B cell (primary cell): ENCODE measurements at regions not wholly inside any gene's neighbourhood (a gene's known extent, or its start where the extent isn't known, plus 50 kb on each side); places are given as distances from the start of the nearest gene placed in this dataset.

Source experiments
- ATAC-seq: fragments of 200-7000 bp; cut with Tn5 transposase; one replicate; pipeline ENCODE4 v1.10.0; 2021; ENCODE audit warnings: low read depth, mild to moderate bottlenecking, moderate number of reproducible peaks, moderate library complexity
- CTCF ChIA-PET: fragments of 350-600 bp; sonication (Branson Sonifier 250); formaldehyde crosslinking; loops from one replicate; lab custom pipeline; 2021; ENCODE audit warnings: antibody characterized with exemption, inconsistent platforms; lab: Charles Lee
- POLR2A ChIA-PET: fragments of 350-600 bp; sonication (Branson Sonifier 250); formaldehyde crosslinking; loops from one replicate; lab custom pipeline; 2021; ENCODE audit warnings: antibody characterized with exemption; lab: Charles Lee
- DNase-seq: peaks from one replicate; pipeline ENCODE4 v3.0.0; 2013
- H2AFZ ChIP-seq: 2 replicates; pipeline ENCODE4 v1.6.1; 2012; ENCODE audit warnings: mild to moderate bottlenecking, low read depth, low read length; ENCODE audit not compliant: insufficient read depth, poor library complexity, severe bottlenecking
- H3K27ac ChIP-seq, 2 donors: 1 replicate in 1 of 2; 2 replicates in 1 of 2; pipeline ENCODE4 v1.5.1; 2012 to 2013; ENCODE audit warnings: low read length in 2 of 2, mild to moderate bottlenecking in 2 of 2, moderate library complexity in 1 of 2
- H3K27me3 ChIP-seq, 4 experiments: fragments of 200-600 bp in 1 of 4; sonication (generic) in 1 of 4; replicated peaks in 1 of 4; 1 replicate in 2 of 4; 2 replicates in 2 of 4; pipeline versions ENCODE4 v1.6.1 to v1.7.0; 2013 to 2016; ENCODE audit warnings: low read length in 3 of 4, mild to moderate bottlenecking in 2 of 4, mixed read lengths in 1 of 4, moderate library complexity in 1 of 4; ENCODE audit not compliant: insufficient read depth in 4 of 4, control insufficient read depth in 3 of 4; ENCODE audit errors: control extremely low read depth in 1 of 4
- H3K36me3 ChIP-seq, 2 experiments: replicated peaks in 1 of 2; 1 replicate in 1 of 2; 2 replicates in 1 of 2; pipeline versions ENCODE4 v1.6.1 to v1.7.1; 2013; ENCODE audit warnings: low read length in 1 of 2; ENCODE audit not compliant: insufficient read depth in 2 of 2, control insufficient read depth in 1 of 2; ENCODE audit errors: control extremely low read depth in 1 of 2, extremely low read depth in 1 of 2
- H3K4me1 ChIP-seq, 2 donors: fragments of 200-600 bp in 1 of 2; sonication (generic) in 1 of 2; 1 replicate in 1 of 2; 2 replicates in 1 of 2; pipeline versions ENCODE4 v1.5.1 to v1.6.1; 2013 to 2017; ENCODE audit warnings: low read length in 2 of 2; ENCODE audit not compliant: control insufficient read depth in 2 of 2, insufficient read depth in 2 of 2
- H3K4me2 ChIP-seq: replicated peaks from 2 replicates; pipeline ENCODE3; 2012; ENCODE audit warnings: mild to moderate bottlenecking, low read depth, low read length; ENCODE audit not compliant: poor library complexity, severe bottlenecking
- H3K4me3 ChIP-seq, 5 experiments: fragments of 200-600 bp in 1 of 5; sonication (generic) in 1 of 5; 1 replicate in 3 of 5; 2 replicates in 2 of 5; pipeline versions ENCODE4 v1.5.1 to v1.7.0; 2011 to 2016; ENCODE audit warnings: low read length in 4 of 5, mild to moderate bottlenecking in 4 of 5, low read depth in 2 of 5, control low read depth in 1 of 5, moderate library complexity in 1 of 5; ENCODE audit not compliant: insufficient read depth in 1 of 5; ENCODE audit errors: control extremely low read depth in 1 of 5, extremely low read depth in 1 of 5
- H3K79me2 ChIP-seq: fragments of 200-600 bp; sonication (generic); one replicate; pipeline ENCODE4 v1.6.0; 2016; ENCODE audit warnings: low read length; ENCODE audit not compliant: control insufficient read depth, insufficient read depth
- H3K9ac ChIP-seq: fragments of 200-600 bp; sonication (generic); 2 replicates; pipeline ENCODE4 v1.6.1; 2017; ENCODE audit warnings: mild to moderate bottlenecking, low read length, moderate library complexity
- H3K9me3 ChIP-seq, 3 donors: one replicate each; pipeline versions ENCODE4 v1.6.1 to v1.7.1; 2013; ENCODE audit warnings: low read length in 2 of 3; ENCODE audit not compliant: control insufficient read depth in 2 of 3, insufficient read depth in 1 of 3; ENCODE audit errors: control extremely low read depth in 1 of 3
- H4K20me1 ChIP-seq: 2 replicates; pipeline ENCODE4 v1.6.0; 2012; ENCODE audit warnings: mild to moderate bottlenecking, low read length; ENCODE audit not compliant: insufficient read depth, control insufficient read depth, poor library complexity, severe bottlenecking
- H3K27ac Mint-ChIP-seq: one replicate; pipeline ENCODE4 v1.8.0; 2021; ENCODE audit warnings: mixed read lengths
- H3K27me3 Mint-ChIP-seq: one replicate; pipeline ENCODE4 v1.8.0; 2021; ENCODE audit warnings: mixed read lengths
- H3K4me1 Mint-ChIP-seq: one replicate; pipeline ENCODE4 v1.8.0; 2021; ENCODE audit warnings: mixed read lengths
- H3K4me3 Mint-ChIP-seq: one replicate; pipeline ENCODE4 v1.8.0; 2021; ENCODE audit warnings: mixed read lengths
- H3K9me3 Mint-ChIP-seq: one replicate; pipeline ENCODE4 v1.8.0; 2022; ENCODE audit warnings: mixed read lengths; ENCODE audit not compliant: insufficient read depth
- CTCF ChIP-seq: fragments of 200-600 bp; IDR thresholded peaks from one replicate; pipeline ENCODE4 v1.8.0; 2022; ENCODE audit warnings: antibody characterized with exemption, mild to moderate bottlenecking
- EZH2 ChIP-seq: IDR thresholded peaks from 2 replicates; pipeline ENCODE4 v1.6.1; 2012; ENCODE audit warnings: borderline replicate concordance, low read depth, mild to moderate bottlenecking, moderate library complexity, low read length; ENCODE audit not compliant: insufficient read depth, poor library complexity, severe bottlenecking
- WGBS: methylation state at CpG from one replicate; pipeline ENCODE4 v1.1.5; 2013; ENCODE audit warnings: missing lambda C conversion rate; ENCODE audit not compliant: insufficient coverage; 5-methylcytosine and 5-hydroxymethylcytosine counted together
- intact Hi-C: fragments of 100-400 bp; cut with micrococcal nuclease; formaldehyde crosslinking; loops from one replicate; pipeline ENCODE4 v1.10.0; 2022

GRCh38 chr18:41265047-41265446 is 690.0 kb upstream of the PIK3C3 start:
- Histone ChIP-seq H3K79me2 (no peaks in the 10 kb centered on the region), H3K4me2 (no peak overlapping the region), H4K20me1 (no peaks in the 10 kb centered on the region), H3K9ac (no peak overlapping the region), H3K4me1 (no peaks in the 10 kb centered on the region), H3K27me3 (no peaks in the 10 kb centered on the region), H3K9me3 (peaks cover 0 to 3% (median 0%) of the 10 kb centered on the region in 3 donors), H3K4me3 (no peak overlapping the region), H2AFZ (no peak overlapping the region), H3K27ac (no peak overlapping the region), H3K36me3 (no peaks in the 10 kb centered on the region)
- WGBS = 65% methylated on average over 2 of the region's 2 CpGs
- ChIA-PET CTCF (no interaction called here), POLR2A (no interaction called here)
- no peak overlapping the region for H3K4me3 Mint-ChIP-seq
- TF ChIP-seq CTCF = no peak
- no peak for TF ChIP-seq EZH2
- intact Hi-C loops = no loop called here
- no peaks in the 10 kb centered on the region for H3K27me3 Mint-ChIP-seq
- no peak for DNase-seq
- ATAC-seq = no peak
- no peak overlapping the region for H3K27ac Mint-ChIP-seq
- H3K9me3 Mint-ChIP-seq = peaks cover 3% of the 10 kb centered on the region
- H3K4me1 Mint-ChIP-seq = no peaks in the 10 kb centered on the region

GRCh38 chr18:41263956-41264355 is 691.1 kb upstream of the PIK3C3 start:
- no peak overlapping the region for H3K4me2 ChIP-seq
- no peak overlapping the region for H3K27ac Mint-ChIP-seq
- CTCF ChIA-PET = no interaction called here

More at GRCh38 chr18:41263956-41264355, 691.1 kb upstream of the PIK3C3 start:
- H3K4me1 ChIP-seq = no peaks in the 10 kb centered on the region
- POLR2A ChIA-PET = no interaction called here
- intact Hi-C loops = no loop called here
- H2AFZ ChIP-seq = no peak overlapping the region
- no peak overlapping the region for H3K9ac ChIP-seq
- DNase-seq (no peak), ATAC-seq (no peak)
- Mint-ChIP-seq H3K4me3 (no peak overlapping the region), H3K27me3 (no peaks in the 10 kb centered on the region), H3K4me1 (no peaks in the 10 kb centered on the region), H3K9me3 (peaks cover 3% of the 10 kb centered on the region)
- no peak overlapping the region for H3K4me3 ChIP-seq
- no CpG with 5 or more reads among the region's 1 CpG for WGBS
- no peak overlapping the region for H3K27ac ChIP-seq
- H3K79me2 ChIP-seq = no peaks in the 10 kb centered on the region
- no peaks in the 10 kb centered on the region for H4K20me1 ChIP-seq
- TF ChIP-seq EZH2 (no peak), CTCF (no peak)
- no peaks in the 10 kb centered on the region for H3K27me3 ChIP-seq
- no peaks in the 10 kb centered on the region for H3K36me3 ChIP-seq
- no peaks in the 10 kb centered on the region for H3K9me3 ChIP-seq
